OCI-LY1 (cell line): ENCODE measurements at regions not wholly inside any gene's neighbourhood (a gene's known extent, or its start where the extent isn't known, plus 50 kb on each side); places are given as distances from the start of the nearest gene placed in this dataset.

Source experiments
- EZH2 ChIP-seq: fragments of 200-600 bp; sonication (generic), shearing (Covaris generic); IDR thresholded peaks from 2 replicates; pipeline ENCODE4 v1.8.0; 2017; ENCODE audit warnings: borderline replicate concordance, mixed run types, mild to moderate bottlenecking, antibody characterized with exemption, low read length, moderate library complexity, mixed read lengths
- TF ChIP-seq, protein P1 (sequence below): fragments of 200-600 bp; sonication (generic), shearing (Covaris generic); IDR thresholded peaks from 2 replicates; pipeline ENCODE4 v1.5.1; 2017; ENCODE audit warnings: mild to moderate bottlenecking, antibody characterized with exemption, low read length, moderate library complexity, mixed read lengths

- TF ChIP-seq, protein P1, sequence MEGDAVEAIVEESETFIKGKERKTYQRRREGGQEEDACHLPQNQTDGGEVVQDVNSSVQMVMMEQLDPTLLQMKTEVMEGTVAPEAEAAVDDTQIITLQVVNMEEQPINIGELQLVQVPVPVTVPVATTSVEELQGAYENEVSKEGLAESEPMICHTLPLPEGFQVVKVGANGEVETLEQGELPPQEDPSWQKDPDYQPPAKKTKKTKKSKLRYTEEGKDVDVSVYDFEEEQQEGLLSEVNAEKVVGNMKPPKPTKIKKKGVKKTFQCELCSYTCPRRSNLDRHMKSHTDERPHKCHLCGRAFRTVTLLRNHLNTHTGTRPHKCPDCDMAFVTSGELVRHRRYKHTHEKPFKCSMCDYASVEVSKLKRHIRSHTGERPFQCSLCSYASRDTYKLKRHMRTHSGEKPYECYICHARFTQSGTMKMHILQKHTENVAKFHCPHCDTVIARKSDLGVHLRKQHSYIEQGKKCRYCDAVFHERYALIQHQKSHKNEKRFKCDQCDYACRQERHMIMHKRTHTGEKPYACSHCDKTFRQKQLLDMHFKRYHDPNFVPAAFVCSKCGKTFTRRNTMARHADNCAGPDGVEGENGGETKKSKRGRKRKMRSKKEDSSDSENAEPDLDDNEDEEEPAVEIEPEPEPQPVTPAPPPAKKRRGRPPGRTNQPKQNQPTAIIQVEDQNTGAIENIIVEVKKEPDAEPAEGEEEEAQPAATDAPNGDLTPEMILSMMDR, result no peak
- TF ChIP-seq EZH2, result no peak
Observed at GRCh38 chr13:76160961-76161925, 525.1 kb downstream of the LMO7 start.
